Tibial artery (tissue), 4 donors: ENCODE measurements at regions not wholly inside any gene's neighbourhood (a gene's known extent, or its start where the extent isn't known, plus 50 kb on each side); places are given as distances from the start of the nearest gene placed in this dataset.
"Not testable (repeated sequence)": the region's sequence is repeated elsewhere in the genome, so short reads cannot be mapped to it uniquely, and the experiment has no call there.

Experiments
- DNase-seq, 2 donors: peaks; one replicate each; pipeline ENCODE4 v3.0.0-alpha.2; 2019
- H3K27ac ChIP-seq, 2 donors: fragments of 200-600 bp; sonication (generic) in 1 of 2; 1 replicate in 1 of 2; 2 replicates in 1 of 2; pipeline ENCODE4 v1.5.1; 2018 to 2019; ENCODE audit warnings: mild to moderate bottlenecking in 1 of 2
- H3K27me3 ChIP-seq, 2 donors: fragments of 200-600 bp; sonication (generic) in 1 of 2; one replicate each; pipeline versions ENCODE4 v1.5.1 to v1.6.0; 2016 to 2019
- H3K36me3 ChIP-seq, 3 donors: fragments of 200-600 bp; sonication (generic) in 2 of 3; one replicate each; pipeline ENCODE4 v1.5.1; 2016 to 2019; ENCODE audit warnings: mild to moderate bottlenecking in 2 of 3
- H3K4me1 ChIP-seq, 4 donors: fragments of 200-600 bp; sonication (generic) in 2 of 4; 1 replicate in 3 of 4; 2 replicates in 1 of 4; pipeline ENCODE4 v1.5.1; 2016 to 2019
- H3K4me3 ChIP-seq, 2 donors: fragments of 200-600 bp; sonication (generic) in 1 of 2; 1 replicate in 1 of 2; 2 replicates in 1 of 2; pipeline ENCODE4 v1.5.1; 2018 to 2019; ENCODE audit warnings: mild to moderate bottlenecking in 2 of 2
- H3K9me3 ChIP-seq, 3 donors: fragments of 200-600 bp; sonication (generic) in 1 of 3; one replicate each; pipeline ENCODE4 v1.5.1; 2016 to 2019
- intact Hi-C: fragments of 100-400 bp; cut with DNase I; formaldehyde crosslinking; loops from one replicate; pipeline ENCODE4 v1.15.0; 2023; ENCODE audit warnings: low total_unique reads
- TF ChIP-seq, protein P1 (sequence below), 2 experiments: fragments of 200-600 bp in 1 of 2; fragments of 450-650 bp in 1 of 2; IDR thresholded peaks; one replicate each; pipeline ENCODE4 v1.5.1; 2017 to 2019; ENCODE audit warnings: antibody characterized with exemption in 2 of 2, mild to moderate bottlenecking in 1 of 2, moderate library complexity in 1 of 2

GRCh38 chr14:27845241-27845850 lies 921.2 kb upstream of the FOXG1 start:
- intact Hi-C loops, result no loop called here
- no peak for DNase-seq
- H3K4me1 ChIP-seq, result no peaks in the 10 kb centered on the region
- H3K4me3 ChIP-seq, result no peak overlapping the region
- no peaks in the 10 kb centered on the region for H3K36me3 ChIP-seq
- TF ChIP-seq, protein P1, sequence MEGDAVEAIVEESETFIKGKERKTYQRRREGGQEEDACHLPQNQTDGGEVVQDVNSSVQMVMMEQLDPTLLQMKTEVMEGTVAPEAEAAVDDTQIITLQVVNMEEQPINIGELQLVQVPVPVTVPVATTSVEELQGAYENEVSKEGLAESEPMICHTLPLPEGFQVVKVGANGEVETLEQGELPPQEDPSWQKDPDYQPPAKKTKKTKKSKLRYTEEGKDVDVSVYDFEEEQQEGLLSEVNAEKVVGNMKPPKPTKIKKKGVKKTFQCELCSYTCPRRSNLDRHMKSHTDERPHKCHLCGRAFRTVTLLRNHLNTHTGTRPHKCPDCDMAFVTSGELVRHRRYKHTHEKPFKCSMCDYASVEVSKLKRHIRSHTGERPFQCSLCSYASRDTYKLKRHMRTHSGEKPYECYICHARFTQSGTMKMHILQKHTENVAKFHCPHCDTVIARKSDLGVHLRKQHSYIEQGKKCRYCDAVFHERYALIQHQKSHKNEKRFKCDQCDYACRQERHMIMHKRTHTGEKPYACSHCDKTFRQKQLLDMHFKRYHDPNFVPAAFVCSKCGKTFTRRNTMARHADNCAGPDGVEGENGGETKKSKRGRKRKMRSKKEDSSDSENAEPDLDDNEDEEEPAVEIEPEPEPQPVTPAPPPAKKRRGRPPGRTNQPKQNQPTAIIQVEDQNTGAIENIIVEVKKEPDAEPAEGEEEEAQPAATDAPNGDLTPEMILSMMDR (IDR thresholded peaks at IDR 0.05), result no peak
- H3K9me3 ChIP-seq, result peaks cover 0 to 3% (median 0%) of the 10 kb centered on the region in 3 donors
- H3K27me3 ChIP-seq, result no peaks in the 10 kb centered on the region
- H3K27ac ChIP-seq, result no peak overlapping the region

DNA sequence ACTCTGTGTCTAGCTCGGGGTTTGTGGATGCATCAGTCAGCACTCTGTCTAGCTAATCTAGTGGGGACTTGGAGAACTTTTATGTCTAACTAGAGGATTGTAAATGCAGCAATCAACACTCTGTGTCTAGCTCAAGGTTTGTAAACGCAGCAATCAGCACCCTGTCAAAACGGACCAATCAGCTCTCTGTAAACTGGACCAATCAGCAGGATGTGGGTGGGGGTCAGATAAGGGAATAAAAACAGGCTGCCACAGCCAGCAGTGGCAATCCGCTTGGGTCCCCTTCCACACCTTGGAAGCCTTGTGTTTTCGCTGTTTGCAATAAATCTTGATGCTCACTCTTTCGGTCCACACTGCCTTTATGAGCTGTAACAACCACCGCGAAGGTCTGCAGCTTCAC lies 920.7 kb upstream of the FOXG1 start:
- H3K9me3 ChIP-seq, result peaks cover 0 to 3% (median 0%) of the 10 kb centered on the region in 3 donors
- no peaks in the 10 kb centered on the region for H3K27me3 ChIP-seq
- no peaks in the 10 kb centered on the region for H3K36me3 ChIP-seq
- H3K27ac ChIP-seq, result no peak overlapping the region
- TF ChIP-seq, protein P1 (IDR thresholded peaks at IDR 0.05), result no peak
- DNase-seq, result no peak
- H3K4me3 ChIP-seq, result no peak overlapping the region
- no peaks in the 10 kb centered on the region for H3K4me1 ChIP-seq
- intact Hi-C loops, result no loop called here

GRCh38 chr14:27847480-27847879 lies 919.1 kb upstream of the FOXG1 start:
- H3K27ac ChIP-seq, H3K27me3 ChIP-seq, intact Hi-C loops, H3K9me3 ChIP-seq, DNase-seq, H3K4me1 ChIP-seq, H3K36me3 ChIP-seq, H3K4me3 ChIP-seq: not testable (repeated sequence)

DNA sequence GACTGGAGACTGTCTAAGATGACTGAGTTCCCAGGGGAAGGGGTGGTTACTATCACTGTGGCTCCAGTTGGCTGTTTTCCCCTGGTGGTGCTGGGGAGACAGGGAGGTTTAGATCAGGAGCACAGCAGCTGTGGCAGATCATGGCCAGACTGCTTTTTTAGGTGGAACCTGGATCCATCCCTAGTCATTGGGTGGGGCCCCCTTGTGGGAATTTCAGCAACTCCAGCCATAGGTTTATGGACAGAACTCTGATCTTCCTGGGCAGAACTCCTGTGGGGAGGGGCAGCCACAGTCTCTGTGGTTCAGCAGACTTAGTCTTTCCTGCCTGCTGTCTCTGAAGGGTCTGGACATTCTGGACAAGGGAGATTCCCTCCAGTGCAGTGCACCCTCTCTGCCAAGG lies 917.4 kb upstream of the FOXG1 start:
- DNase-seq, H3K9me3 ChIP-seq, H3K4me1 ChIP-seq, intact Hi-C loops, H3K4me3 ChIP-seq, H3K36me3 ChIP-seq, H3K27me3 ChIP-seq, H3K27ac ChIP-seq: not testable (repeated sequence)

DNA sequence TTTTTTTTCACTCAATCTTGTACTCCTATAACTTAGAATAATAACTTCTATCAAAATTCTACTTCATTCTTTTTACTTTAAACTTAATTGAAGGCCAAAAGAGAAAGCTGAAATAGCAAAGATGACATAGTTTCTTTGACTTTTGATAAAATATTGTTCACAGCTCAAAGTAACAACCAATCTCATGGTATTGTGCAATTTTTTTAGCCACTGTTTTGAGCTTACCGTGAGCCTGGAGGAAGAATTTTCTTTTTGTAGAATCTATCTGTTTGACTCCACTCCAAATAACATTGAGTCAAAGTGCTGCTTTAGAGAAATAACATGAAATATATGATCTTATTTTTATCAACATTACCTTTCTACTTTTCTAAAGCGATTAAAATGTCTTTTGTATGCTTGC lies 903.9 kb upstream of the FOXG1 start:
- DNase-seq, result no peak
- no peaks in the 10 kb centered on the region for H3K36me3 ChIP-seq
- H3K4me3 ChIP-seq, result no peak overlapping the region
- no peaks in the 10 kb centered on the region for H3K9me3 ChIP-seq
- intact Hi-C loops, result no loop called here
- H3K4me1 ChIP-seq, result no peaks in the 10 kb centered on the region
- TF ChIP-seq, protein P1 (IDR thresholded peaks at IDR 0.05), result no peak
- H3K27ac ChIP-seq, result no peak overlapping the region
- no peaks in the 10 kb centered on the region for H3K27me3 ChIP-seq

- Histone ChIP-seq H3K9me3 (no peaks in the 10 kb centered on the region), H3K36me3 (no peaks in the 10 kb centered on the region), H3K4me3 (no peak overlapping the region), H3K27me3 (no peaks in the 10 kb centered on the region), H3K4me1 (no peaks in the 10 kb centered on the region), H3K27ac (no peak overlapping the region)
- no peak for DNase-seq
- intact Hi-C loops, result no loop called here
- TF ChIP-seq, protein P1 (IDR thresholded peaks at IDR 0.05), result no peak
These were observed 903.4 kb upstream of the FOXG1 start for GRCh38 chr14:27863166-27863565.

DNA sequence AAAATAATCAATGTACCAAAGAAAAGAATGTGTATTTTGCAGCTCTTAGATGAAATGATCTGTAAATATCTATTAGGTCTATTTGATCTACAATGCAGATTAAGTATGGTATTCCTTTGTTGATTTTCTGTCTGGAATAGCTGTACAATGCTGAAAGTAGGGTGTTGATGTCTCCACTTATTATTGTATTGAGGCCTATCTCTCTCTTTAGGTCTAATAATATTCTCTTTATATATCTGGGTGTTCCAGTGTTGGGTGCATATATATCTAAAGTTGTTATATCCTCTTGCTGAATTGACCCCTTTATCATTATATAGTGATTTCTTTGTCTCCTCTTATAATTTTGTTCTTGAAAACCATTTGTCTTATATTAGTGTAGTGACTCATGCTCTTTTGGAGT lies 885.5 kb upstream of the FOXG1 start:
- intact Hi-C loops, result no loop called here
- Histone ChIP-seq H3K27me3 (no peaks in the 10 kb centered on the region), H3K9me3 (no peaks in the 10 kb centered on the region)

More for the DNA sequence above, 885.5 kb upstream of the FOXG1 start:
- DNase-seq, result no peak
- Histone ChIP-seq H3K4me3 (no peak overlapping the region), H3K36me3 (no peaks in the 10 kb centered on the region), H3K27ac (no peak overlapping the region), H3K4me1 (no peaks in the 10 kb centered on the region)
- TF ChIP-seq, protein P1 (IDR thresholded peaks at IDR 0.05), result no peak
